GM19035 (cell line): ENCODE measurements at regions not wholly inside any gene's neighbourhood (a gene's known extent, or its start where the extent isn't known, plus 50 kb on each side); places are given as distances from the start of the nearest gene placed in this dataset.
"Not testable (repeated sequence)": the region's sequence is repeated elsewhere in the genome, so short reads cannot be mapped to it uniquely, and the experiment has no call there.

ENCODE experiments used
- ATAC-seq: cut with Tn5 transposase; IDR thresholded peaks from one replicate; pipeline ENCODE4 v1.9.1; 2021; ENCODE audit not compliant: unreplicated experiment

DNA sequence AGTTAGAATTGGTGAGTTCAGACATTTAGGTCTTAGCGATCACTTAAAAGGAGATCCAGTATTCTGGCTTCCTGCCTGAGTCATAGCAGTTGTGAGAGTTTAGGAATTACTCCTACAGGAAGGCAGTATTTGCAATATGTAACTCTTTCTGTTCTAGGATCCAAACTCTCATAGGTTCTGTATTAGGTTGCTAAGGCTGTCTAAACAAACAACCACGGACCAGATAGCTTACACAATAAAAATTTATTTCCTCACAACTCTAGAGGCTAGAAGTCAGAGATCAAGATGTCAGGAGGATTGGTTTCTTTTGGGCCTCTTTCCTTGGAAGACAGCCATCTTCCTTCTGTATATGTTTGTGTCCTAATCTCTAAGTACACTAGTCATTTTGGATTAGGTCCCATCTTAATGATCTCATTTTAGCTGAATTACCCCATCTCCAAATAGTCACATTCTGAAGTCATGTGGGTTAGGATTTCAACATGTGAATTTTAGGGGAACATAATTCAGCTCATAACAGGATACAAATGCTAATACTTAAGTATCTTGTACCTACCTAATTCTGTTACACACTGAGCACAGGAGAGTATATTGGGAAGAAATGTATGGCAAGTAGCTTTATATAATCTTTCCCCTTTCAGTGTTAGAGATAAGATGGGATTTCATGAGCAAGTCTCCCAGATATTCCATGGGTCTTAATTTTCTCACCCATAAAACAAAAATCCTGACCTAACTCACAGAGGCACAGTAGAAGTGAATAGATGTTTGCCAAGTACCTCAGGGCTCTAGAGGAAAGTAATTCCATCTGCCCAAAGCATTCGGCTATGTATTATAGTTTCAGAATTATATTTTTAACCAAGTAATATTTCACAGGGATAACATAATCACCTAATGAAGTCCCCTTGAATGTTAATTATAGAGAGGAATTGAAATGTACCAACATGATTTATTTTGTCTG lies 144.4 kb downstream of the PTBP2 start:
- ATAC-seq, result no peak

- no peak for ATAC-seq
Observed at GRCh38 chr1:96872757-96873156, 151.2 kb downstream of the PTBP2 start.

DNA sequence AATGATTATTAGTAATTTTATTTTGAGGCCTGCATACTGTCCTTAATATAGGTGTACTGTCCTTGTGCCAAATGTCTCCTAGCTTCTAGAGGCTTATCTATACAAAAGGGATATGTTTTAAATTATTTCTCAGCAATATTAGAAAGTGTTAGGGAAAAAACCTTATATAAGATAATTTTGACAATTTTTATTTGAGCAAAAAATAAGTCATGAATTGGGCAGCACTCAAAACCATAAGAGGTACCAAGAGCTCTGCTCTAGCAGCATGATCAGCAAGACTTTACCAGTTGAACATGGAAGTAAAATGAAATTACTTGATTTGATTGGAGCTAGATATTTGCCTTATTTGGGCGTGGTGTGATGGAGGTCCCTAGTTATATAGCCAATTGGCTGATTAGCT lies 157.1 kb downstream of the PTBP2 start:
- ATAC-seq, result no peak

GRCh38 chr1:96880626-96881025 lies 159.0 kb downstream of the PTBP2 start:
- ATAC-seq, result no peak

GRCh38 chr1:96882096-96882495 lies 160.5 kb downstream of the PTBP2 start:
- ATAC-seq, result no peak

GRCh38 chr1:96886474-96886873 lies 164.9 kb downstream of the PTBP2 start:
- no peak for ATAC-seq

DNA sequence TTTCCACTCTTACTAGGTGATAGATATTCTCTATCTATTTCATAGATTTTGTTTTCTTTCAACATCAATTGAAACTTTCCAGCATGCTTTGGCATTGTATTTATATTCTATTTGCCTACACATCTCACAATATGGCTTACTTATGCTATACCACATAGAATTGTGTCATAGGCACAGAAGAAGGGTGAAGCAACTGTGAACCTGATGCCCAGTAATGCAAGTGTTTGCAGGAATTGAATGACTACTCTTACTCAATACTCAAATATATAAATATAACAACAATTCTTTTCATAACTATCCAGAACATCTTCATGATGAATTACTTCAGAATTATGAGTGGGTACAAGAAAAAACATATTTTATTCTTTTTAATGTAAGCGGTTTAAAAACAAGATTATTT lies 165.9 kb downstream of the PTBP2 start:
- ATAC-seq, result no peak

DNA sequence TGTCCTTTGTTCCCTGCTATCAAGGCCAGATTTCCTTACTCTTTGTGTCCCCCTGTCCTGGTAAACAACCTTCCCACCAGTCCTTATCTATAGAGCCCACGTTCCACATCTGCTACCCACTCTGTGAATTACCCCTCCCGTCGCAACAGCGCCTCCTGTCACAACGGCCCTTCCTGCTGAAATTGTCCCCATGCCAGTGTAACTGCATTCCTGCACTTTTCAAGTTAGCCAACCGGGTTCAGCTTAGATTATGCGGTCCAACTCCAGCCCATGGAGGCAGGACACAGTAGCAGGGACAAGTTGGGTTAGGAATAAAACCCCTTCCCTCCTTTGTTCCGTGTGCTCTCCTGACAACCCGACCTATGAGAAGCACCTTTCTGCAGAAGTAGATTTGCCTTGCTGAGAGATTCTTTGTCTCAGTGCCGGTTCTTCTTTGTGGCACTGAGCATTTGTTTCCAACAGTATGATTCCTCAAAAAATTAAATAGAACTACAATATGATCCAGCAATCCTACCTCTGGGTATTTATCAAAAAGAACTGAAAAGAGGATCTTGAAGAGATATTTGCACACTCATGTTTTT lies 180.3 kb downstream of the PTBP2 start:
- ATAC-seq, result no peak

DNA sequence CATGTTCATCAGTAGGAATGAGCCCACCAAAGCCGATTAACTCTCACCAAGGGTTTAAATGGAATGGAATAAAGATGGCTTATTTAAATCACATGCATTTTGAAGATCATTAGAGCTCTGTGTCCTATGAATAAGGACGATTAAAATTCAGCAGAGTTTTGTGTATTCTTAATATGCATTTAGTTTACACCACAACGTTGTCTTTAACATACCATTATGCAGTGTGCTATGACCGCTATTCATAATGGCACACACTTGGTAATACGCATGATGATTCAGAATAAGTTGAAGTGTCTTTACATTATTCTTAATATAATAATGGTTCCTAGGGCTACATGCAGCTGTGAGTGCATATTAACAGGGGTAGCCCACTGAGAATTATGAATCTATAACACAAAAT lies 190.7 kb downstream of the PTBP2 start:
- no peak for ATAC-seq

DNA sequence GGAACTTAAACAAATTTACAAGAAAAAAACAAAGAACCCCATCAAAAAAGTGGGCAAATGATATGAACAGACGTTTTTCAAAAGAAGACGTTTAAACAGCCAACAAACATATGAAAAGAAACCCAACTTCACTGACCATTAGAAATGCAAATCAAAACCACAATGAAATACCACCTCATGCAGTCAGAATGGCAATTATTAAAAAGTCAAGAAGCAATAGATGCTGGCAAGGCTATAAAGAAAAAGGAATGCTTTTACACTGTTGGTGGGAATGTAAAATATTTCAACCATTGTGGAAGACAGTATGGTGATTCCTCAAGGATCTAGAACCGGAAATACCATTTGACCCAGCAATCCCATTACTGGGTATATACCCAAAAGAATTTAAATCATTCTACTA lies 194.1 kb downstream of the PTBP2 start:
- not testable (repeated sequence) for ATAC-seq

DNA sequence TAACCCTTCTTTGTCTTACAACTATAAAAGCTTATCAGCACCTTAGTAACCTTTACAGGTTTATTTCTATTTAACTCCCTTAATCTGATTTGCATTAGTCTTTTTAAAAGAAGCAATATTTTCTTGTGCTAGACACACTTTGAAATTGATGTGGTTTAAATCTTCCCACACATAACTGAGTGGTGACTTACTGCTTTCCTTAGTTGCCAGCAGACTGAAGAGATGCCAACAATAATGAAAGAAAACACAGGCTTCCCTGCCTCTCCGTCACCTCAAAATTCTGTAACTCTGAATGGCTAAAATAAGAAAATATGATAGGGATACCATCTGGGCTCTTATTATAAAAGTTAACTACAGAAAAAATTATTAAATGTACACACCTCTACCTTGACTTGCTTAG lies 196.8 kb downstream of the PTBP2 start:
- no peak for ATAC-seq

DNA sequence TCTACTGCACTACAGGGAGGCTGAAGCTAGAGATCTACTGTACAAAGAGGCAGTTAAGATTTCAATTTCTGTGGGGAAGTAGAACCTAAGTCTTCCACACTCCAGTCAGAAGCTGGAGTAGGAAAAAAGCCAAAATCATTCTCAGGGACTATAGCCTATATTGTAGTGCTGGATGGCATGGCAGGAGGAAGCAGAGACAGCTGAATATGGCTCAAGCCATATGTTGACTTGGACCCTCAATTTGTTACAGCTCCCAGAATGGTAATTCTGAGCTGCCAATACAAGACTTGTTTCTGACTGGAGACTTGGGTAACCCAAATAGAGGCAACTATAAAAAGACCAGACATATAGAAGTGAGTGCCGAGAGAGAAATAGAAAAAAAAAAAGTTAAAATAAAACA lies 200.6 kb downstream of the PTBP2 start:
- no peak for ATAC-seq

DNA sequence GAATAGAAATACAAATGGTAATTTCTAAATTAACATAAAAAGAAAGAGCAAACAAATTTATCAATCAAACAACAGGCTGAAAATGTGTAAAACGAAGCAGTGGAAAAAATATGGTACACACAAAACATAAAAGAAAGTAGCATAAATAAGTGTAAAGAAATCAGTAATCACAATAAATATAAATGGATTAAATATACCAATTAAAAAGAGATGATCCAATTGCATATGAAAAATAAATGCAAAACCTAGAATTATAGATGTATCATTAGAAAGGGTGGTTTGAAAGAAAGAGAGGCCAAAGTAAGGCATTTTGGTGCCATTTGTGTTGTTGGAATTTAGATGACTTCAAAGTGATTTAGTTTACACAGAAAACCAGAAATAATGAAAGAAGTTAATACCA lies 202.2 kb downstream of the PTBP2 start:
- no peak for ATAC-seq

GRCh38 chr1:96926176-96926575 lies 204.6 kb downstream of the PTBP2 start:
- no peak for ATAC-seq

- ATAC-seq, result no peak
Observed at GRCh38 chr1:96927125-96927524, 205.5 kb downstream of the PTBP2 start.

- ATAC-seq, result no peak
Observed at GRCh38 chr1:96931136-96931535, 209.6 kb downstream of the PTBP2 start.

GRCh38 chr1:96934282-96934681 lies 212.7 kb downstream of the PTBP2 start:
- no peak for ATAC-seq

DNA sequence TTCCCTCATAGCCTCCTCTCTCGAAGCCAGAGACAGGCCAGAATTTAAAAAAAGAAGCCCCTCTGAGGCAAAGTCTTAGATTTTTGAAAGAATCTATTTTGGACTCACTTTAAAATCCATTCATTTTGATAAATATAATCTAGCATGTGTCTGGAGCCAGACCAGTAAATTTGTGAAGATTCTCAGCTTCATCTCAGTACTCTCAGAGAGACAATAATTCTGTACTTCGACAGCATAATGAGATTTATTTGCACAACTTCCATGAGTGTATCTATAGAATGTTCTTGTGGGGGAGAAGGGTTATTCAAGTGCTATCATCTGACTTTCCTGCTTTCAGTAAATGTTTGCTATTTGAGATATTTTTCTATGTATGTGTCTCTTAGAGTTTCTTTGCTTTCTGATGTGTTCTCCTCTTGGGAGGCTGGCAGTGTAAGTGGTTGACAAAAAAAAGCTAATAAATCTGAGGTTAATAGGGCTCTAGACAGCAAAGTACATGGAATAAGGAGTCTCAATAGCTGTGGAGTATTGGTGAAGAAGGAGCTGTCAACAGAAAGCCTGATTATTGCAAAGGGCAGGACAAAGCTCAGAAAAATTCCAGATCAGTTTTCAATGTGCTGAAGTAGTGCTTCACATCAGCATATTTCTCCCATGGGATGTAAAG lies 223.0 kb downstream of the PTBP2 start:
- no peak for ATAC-seq

- no peak for ATAC-seq
Observed at GRCh38 chr1:96945509-96946084, 224.0 kb downstream of the PTBP2 start.

DNA sequence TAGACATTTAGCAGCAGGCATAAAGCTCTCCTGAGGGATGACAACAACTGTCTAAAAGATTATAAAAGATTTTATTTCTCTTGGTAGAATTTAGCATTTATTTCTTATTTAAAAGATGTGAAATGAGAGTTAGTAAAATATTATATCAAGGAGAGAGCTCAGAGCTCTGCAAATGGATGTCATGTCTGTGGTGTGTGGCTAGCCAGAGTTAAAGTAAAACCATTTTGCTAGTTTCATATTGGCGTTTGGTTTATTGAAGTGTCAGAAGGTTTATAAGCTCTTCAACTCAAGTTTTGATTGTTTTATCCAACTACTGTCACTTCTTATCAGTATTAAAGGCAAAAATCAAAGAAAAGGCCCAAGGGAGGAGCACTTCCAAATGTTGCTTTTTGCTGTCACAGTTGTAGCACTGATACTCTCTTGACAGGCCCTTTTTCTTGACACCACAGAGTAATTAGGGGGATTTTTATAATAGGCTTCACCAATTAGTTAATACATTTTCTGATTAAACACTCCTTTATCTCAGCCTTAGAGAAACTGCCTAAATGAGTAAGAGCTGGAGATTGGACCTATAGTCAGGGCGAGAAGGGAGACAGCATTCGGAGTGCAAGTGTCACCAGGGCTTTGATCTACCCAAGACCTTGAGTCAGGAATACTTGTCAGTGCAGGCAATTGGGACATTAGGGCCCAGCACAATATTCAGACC lies 233.9 kb downstream of the PTBP2 start:
- no peak for ATAC-seq

DNA sequence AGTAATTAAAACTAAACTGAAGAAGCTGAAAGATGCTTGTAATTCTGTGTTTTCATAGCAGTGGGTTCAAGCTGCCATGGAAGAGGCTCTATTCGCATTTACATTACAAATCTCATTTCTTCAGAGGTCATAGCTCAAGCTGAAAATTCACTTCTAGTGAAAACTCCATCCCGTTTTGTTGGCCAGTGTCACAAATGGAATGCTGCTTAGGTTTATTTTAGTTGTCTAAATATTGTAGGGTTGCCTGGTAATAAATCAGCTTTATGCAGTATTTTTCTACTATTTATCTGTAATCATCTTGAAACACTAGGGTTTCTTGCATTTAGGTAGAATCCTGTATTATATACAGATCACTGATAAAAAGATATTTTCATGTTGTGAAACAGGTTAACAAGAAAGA lies 240.6 kb downstream of the PTBP2 start:
- ATAC-seq, result no peak
